KOPT-K1 (cell line): ENCODE measurements at regions not wholly inside any gene's neighbourhood (a gene's known extent, or its start where the extent isn't known, plus 50 kb on each side); places are given as distances from the start of the nearest gene placed in this dataset.
"Not testable (repeated sequence)": the region's sequence is repeated elsewhere in the genome, so short reads cannot be mapped to it uniquely, and the experiment has no call there.

Source experiments
- H3K27ac ChIP-seq: fragments of 200-600 bp; sonication (generic); 2 replicates; pipeline ENCODE4 v1.5.1; 2016; ENCODE audit warnings: antibody characterized with exemption, mild to moderate bottlenecking, low read depth, low read length; ENCODE audit not compliant: poor library complexity, severe bottlenecking
- H3K36me3 ChIP-seq: fragments of 200-600 bp; sonication (generic); 2 replicates; pipeline ENCODE4 v1.5.1; 2017; ENCODE audit warnings: antibody characterized with exemption, mild to moderate bottlenecking, low read length, moderate library complexity; ENCODE audit not compliant: insufficient read depth
- H3K9me3 ChIP-seq: fragments of 200-600 bp; sonication (generic); 2 replicates; pipeline ENCODE4 v1.5.1; 2017; ENCODE audit warnings: antibody characterized with exemption, low read length, mild to moderate bottlenecking; ENCODE audit not compliant: insufficient read depth, poor library complexity, severe bottlenecking

- H3K27ac ChIP-seq = no peak overlapping the region
- peaks cover 3% of the 10 kb centered on the region for H3K9me3 ChIP-seq
- no peaks in the 10 kb centered on the region for H3K36me3 ChIP-seq
These were observed 183.9 kb downstream of the MYRFL start for GRCh38 chr12:70008944-70009343.

GRCh38 chr12:70011353-70011752, 186.3 kb downstream of the MYRFL start:
- H3K36me3 ChIP-seq = no peaks in the 10 kb centered on the region
- H3K9me3 ChIP-seq = peaks cover 3% of the 10 kb centered on the region
- H3K27ac ChIP-seq = no peak overlapping the region

- not testable (repeated sequence) for H3K9me3 ChIP-seq, H3K36me3 ChIP-seq, H3K27ac ChIP-seq
These were observed 188.0 kb downstream of the MYRFL start for GRCh38 chr12:70013016-70013415.

GRCh38 chr12:70028515-70028914, 203.5 kb downstream of the MYRFL start:
- H3K36me3 ChIP-seq = no peaks in the 10 kb centered on the region
- no peaks in the 10 kb centered on the region for H3K9me3 ChIP-seq
- no peak overlapping the region for H3K27ac ChIP-seq

- Histone ChIP-seq H3K27ac (no peak overlapping the region), H3K36me3 (no peaks in the 10 kb centered on the region), H3K9me3 (no peaks in the 10 kb centered on the region)
These were observed 203.9 kb downstream of the MYRFL start for GRCh38 chr12:70028918-70029317.

GRCh38 chr12:70031046-70031445, 206.0 kb downstream of the MYRFL start:
- Histone ChIP-seq H3K36me3 (no peaks in the 10 kb centered on the region), H3K27ac (no peak overlapping the region), H3K9me3 (no peaks in the 10 kb centered on the region)

- no peaks in the 10 kb centered on the region for H3K9me3 ChIP-seq
- H3K36me3 ChIP-seq = no peaks in the 10 kb centered on the region
- H3K27ac ChIP-seq = no peak overlapping the region
These were observed 207.0 kb downstream of the MYRFL start for GRCh38 chr12:70032076-70032475.

- H3K27ac ChIP-seq = no peak overlapping the region
- no peaks in the 10 kb centered on the region for H3K36me3 ChIP-seq
- no peaks in the 10 kb centered on the region for H3K9me3 ChIP-seq
These were observed 208.3 kb downstream of the MYRFL start for GRCh38 chr12:70033310-70033709.

GRCh38 chr12:70040141-70040540, 203.1 kb upstream of the CNOT2 start:
- Histone ChIP-seq H3K9me3 (no peaks in the 10 kb centered on the region), H3K27ac (no peak overlapping the region), H3K36me3 (no peaks in the 10 kb centered on the region)

GRCh38 chr12:70042675-70043074, 200.6 kb upstream of the CNOT2 start:
- Histone ChIP-seq H3K9me3 (no peaks in the 10 kb centered on the region), H3K27ac (no peak overlapping the region), H3K36me3 (no peaks in the 10 kb centered on the region)

- Histone ChIP-seq H3K36me3 (no peaks in the 10 kb centered on the region), H3K27ac (no peak overlapping the region), H3K9me3 (no peaks in the 10 kb centered on the region)
These were observed 199.6 kb upstream of the CNOT2 start for GRCh38 chr12:70043490-70044138.

GRCh38 chr12:70044167-70044566, 199.1 kb upstream of the CNOT2 start:
- H3K27ac ChIP-seq = no peak overlapping the region
- H3K36me3 ChIP-seq = no peaks in the 10 kb centered on the region
- no peaks in the 10 kb centered on the region for H3K9me3 ChIP-seq

GRCh38 chr12:70045036-70045435, 198.2 kb upstream of the CNOT2 start:
- Histone ChIP-seq H3K27ac (no peak overlapping the region), H3K9me3 (no peaks in the 10 kb centered on the region), H3K36me3 (no peaks in the 10 kb centered on the region)

- H3K27ac ChIP-seq = no peak overlapping the region
- H3K9me3 ChIP-seq = no peaks in the 10 kb centered on the region
- no peaks in the 10 kb centered on the region for H3K36me3 ChIP-seq
These were observed 197.7 kb upstream of the CNOT2 start for GRCh38 chr12:70045514-70045913.

- H3K27ac ChIP-seq = no peak overlapping the region
- H3K9me3 ChIP-seq = no peaks in the 10 kb centered on the region
- no peaks in the 10 kb centered on the region for H3K36me3 ChIP-seq
These were observed 194.5 kb upstream of the CNOT2 start for GRCh38 chr12:70048521-70049250.
